HG03103 (cell line): ENCODE measurements at regions not wholly inside any gene's neighbourhood (a gene's known extent, or its start where the extent isn't known, plus 50 kb on each side); places are given as distances from the start of the nearest gene placed in this dataset.
"Not testable (repeated sequence)": the region's sequence is repeated elsewhere in the genome, so short reads cannot be mapped to it uniquely, and the experiment has no call there.

Experiments
- ATAC-seq: cut with Tn5 transposase; IDR thresholded peaks from one replicate; pipeline ENCODE4 v1.9.1; 2021; ENCODE audit warnings: low read depth; ENCODE audit not compliant: unreplicated experiment

- ATAC-seq = peak; percentile 77
These were observed 146.2 kb upstream of the ECI2 start for GRCh38 chr6:4281341-4282293.

- ATAC-seq = no peak
These were observed 145.3 kb upstream of the ECI2 start for GRCh38 chr6:4280707-4281106.

DNA sequence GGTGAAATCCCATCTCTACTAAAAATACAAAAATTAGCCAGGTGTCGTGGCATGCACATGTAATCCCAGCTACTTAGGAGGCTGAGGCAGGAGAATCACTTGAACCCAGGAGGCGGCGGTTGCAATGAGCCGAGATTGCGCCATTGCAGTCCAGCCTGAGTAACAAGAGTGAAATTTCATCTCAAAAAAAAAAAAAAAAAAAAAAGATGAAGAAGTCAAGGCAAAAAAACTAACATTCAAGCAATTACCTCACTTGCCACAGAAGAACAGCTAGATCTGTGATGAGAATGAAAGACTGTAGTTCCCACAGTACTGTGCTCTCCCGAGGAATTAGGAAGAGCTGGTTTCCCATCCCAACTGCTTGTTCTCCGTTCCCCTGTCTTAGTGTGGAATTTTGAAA lies 144.7 kb upstream of the ECI2 start:
- ATAC-seq = no peak

GRCh38 chr6:4274382-4275082 lies 139.2 kb upstream of the ECI2 start:
- ATAC-seq = no peak

DNA sequence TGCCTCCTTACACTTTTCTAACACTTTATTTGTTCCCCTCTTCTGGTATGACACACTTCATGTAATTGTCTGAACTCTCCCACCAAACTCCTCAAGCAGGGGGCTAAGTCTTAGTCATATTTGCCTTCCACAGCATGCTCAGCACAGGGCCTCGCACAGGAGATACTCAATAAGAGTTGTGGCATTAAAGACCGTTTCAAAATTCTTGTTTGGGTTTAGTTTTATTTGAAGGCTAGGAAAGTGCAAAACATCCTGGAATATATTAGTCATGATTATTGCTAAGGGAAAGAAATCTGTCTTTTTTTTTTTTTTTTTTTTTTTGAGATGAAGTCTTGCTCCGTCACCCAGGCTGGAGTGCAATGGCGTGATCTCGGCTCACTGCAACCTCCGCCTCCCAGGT lies 137.6 kb upstream of the ECI2 start:
- no peak for ATAC-seq

DNA sequence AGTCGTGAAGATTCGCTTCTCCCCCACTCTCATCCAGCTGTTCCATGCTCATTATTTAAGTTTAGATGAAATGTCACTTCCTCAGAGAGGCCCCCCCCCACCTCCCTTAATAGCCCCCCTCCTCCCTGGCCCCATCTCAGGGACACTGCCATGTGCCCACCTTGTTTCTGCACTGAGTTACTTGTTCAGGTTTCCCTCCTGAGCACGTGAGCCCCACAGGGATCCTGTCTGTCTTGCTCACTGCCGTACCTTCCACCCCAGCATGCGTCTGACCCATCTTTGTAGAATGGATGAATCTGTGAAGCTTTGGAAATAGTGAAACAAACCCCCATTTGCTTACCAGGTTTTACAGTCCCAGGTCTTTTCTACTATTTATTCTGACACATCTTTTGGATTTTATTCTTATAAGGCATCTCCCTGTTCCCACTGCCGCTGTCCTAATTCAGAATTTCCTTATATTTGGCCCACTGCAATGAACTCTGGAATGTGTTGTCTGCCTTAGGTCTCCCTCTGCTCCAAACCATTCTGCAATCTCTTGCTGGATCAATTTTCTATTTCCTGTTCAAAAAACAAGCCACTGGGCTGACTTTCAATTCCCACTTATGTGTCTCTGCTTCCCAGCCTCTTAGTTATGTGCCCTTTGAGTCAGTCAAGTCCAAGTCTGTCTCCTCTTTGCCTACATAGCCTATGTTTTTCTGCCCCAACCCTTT lies 136.5 kb upstream of the ECI2 start:
- ATAC-seq = no peak

DNA sequence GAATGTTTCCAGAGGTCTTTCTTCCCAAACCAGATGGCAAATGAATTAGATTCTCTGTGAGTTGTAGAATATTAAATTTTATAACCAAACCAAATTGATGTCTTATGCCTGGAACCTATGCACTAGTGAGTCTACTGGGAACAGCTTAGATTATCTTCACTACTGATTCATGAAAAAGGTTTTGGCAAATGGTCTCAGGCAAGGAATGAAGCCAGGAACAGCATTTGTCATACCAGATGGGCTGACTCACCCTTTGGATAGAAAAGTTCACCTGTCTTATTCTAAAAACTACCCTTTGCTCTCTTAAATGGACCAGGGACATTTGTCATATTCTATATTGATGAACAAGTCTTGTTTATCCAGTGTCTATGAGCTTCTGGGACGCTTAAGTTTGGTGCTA lies 135.4 kb upstream of the ECI2 start:
- ATAC-seq = no peak

GRCh38 chr6:4270001-4270400 lies 134.6 kb upstream of the ECI2 start:
- no peak for ATAC-seq

DNA sequence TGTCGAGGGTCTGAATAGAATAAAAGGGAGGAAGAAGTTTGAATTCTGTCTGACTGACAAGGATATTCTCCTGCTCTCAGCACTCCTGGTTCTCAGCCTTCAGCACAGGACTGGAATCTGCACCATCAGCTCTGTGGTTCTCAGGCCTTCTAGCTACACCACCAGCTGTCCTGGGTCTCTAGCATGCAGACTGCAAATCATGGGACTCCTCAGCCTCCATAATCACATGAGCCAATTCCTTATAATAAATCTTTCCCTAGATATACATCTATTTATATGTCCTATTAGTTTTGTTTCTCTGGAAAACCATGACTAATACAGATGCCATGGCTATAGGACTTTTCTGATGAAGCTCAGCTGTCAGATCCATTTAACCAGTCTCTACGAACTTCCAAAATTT lies 132.8 kb upstream of the ECI2 start:
- no peak for ATAC-seq

DNA sequence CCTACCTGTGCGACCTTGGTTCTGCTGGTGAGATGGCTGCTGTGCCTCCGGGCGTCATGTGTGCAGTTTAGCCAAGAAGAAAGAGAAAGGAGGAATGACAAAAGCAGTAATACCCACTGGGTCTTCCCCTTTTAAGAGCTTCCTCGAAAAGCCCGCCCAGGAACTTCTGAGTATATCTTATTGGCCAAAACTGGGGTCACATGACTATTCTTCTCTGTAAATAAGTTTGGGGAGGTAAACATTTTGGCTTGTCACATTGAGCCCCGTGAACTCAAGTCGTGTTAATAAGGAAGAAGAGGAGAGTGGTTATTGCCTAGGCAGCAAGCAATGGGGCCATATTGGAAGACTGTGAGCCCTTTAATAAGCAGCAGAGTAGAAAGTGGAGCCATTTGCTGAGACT lies 130.4 kb upstream of the ECI2 start:
- ATAC-seq = no peak

- ATAC-seq = no peak
These were observed 129.2 kb upstream of the ECI2 start for GRCh38 chr6:4264601-4265000.

GRCh38 chr6:4264081-4264480 lies 128.7 kb upstream of the ECI2 start:
- ATAC-seq = no peak

DNA sequence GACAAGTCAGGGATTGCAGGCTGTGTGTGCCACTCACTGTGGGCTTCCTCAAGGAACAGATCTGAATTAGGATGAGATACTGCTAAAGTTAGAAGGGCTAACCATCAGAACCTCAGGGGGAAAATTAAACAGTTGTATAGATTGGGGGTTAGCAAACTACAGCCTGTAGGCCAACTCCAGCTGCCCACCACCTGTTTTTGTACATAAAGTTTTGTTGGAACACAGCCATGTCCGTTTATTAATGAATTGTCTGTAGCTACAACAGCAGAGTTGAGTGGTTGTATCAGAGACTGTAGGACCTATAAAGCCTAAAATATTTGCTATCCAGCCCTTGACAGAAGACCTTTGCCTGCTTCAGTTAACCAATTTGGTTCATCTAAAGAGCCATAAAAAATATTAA lies 127.2 kb upstream of the ECI2 start:
- ATAC-seq = no peak

DNA sequence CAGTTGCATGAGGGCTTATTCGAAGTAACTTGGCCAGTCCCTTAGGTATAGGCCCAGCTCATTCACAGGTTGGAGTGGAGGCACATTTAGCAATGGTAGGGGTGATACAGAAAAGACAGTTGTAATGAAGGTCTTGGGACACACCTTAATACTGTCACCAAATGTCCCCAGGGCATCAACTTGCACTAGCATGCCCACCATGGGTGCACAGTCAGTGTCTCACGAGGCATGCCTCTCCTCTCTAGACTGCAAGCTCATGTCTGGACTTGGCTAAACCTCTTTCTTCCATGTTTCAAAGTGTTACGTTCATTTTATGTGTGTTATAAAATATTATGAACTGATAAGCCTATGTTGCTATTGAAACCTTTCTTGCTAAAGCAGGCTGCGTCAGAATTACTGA lies 124.0 kb upstream of the ECI2 start:
- no peak for ATAC-seq

DNA sequence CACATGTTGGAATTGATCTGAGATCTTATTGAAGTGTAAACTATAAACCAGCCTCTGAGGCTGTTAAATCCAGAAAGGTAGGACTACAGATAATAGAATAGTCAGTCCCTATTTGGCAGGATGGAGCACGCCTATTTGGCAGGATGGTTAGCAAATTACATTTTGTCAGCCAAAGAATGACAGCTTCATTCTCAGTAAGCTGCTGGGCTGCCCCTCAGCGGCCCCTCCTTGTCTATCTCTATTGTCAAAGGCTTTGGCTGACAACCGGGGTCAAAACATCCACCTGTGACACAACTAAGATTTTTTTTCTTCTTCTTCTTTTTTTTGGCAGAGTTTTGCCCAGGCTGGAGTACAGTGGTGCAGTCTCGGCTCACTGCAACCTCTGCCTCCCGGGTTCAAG lies 123.4 kb upstream of the ECI2 start:
- no peak for ATAC-seq

DNA sequence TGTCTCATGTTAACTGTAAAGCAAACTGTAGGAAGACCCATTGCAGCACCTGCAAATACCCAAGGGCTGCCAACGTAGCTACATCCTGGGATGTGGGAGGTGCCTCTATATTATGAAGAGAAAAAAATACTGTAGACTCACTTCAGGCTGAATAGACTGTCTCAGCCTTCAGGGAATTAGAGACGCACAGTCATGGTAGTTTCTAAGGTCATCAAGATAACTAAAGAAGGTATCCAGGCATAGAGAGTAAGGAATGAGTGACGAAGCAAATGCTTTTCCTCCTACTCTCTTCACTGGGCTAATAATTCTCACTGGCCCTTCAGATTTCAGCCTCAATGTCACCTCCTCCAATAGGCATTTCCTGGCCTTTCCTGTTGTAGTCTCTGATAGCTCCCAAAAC lies 121.6 kb upstream of the ECI2 start:
- ATAC-seq = no peak

DNA sequence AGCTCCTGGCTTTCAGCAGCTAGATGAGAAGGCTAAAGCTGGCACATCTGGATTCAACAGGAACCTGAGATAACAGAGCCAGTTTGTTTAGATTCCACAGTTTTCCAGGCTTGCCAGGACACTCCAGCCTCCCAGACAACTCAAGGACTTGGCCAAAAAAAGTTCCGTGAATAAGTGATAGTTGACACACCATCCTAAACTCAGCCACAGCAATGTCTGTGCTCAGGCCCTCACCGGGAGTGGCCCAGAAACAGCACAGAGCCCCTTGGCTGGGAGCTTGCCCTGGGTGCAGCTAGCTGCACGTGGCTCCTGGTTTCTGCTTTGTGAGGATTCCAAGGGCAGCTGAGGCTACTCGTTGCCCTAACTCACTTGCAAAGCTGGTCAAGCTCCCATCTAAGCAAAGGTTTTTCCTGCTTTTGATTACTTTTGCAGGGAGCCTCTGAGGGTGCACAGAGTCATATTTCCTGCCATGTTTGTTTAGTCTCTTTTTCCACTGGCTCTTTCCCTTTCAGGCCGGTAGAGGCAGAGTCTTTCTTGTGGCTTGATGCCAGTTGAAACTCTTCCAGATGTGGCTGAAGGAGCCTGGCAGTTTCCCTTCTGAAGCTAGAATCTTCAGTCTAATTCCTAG lies 118.3 kb upstream of the ECI2 start:
- no peak for ATAC-seq

DNA sequence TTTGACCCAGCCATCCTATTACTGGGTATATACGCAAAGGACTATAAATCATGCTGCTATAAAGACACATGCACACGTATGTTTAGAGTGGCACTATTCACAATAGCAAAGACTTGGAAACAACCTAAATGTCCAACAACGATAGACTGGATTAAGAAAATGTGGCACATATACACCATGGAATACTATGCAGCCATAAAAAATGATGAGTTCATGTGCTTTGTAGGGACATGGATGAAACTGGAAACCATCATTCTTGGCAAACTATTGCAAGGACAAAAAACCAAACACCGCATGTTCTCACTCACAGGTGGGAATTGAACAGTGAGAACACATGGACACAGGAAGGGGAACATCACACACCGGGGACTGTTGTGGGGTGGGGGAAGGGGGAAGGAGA lies 117.1 kb upstream of the ECI2 start:
- not testable (repeated sequence) for ATAC-seq

GRCh38 chr6:4250645-4251044 lies 115.3 kb upstream of the ECI2 start:
- no peak for ATAC-seq

DNA sequence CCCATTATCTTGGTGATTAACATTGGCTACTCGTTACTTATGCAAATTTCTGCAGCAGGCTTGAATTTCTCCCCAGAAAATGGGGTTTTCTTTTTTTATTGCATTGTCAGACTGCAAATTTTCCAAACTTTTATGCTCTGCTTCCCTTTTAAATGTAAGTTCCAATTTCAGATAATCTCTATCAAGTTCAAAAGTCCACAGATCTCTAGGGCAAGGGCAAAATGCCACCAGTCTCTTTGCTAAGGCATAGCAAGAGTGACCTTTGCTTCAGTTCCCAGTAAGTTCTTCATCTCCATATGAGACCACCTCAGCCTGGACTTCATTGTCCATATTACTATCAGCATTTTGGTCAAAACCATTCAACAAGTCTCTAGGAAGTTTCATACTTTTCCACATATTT lies 108.5 kb upstream of the ECI2 start:
- ATAC-seq = not testable (repeated sequence)

GRCh38 chr6:4243237-4243636 lies 107.9 kb upstream of the ECI2 start:
- ATAC-seq = no peak
